HG03108 (cell line): ENCODE measurements at regions not wholly inside any gene's neighbourhood (a gene's known extent, or its start where the extent isn't known, plus 50 kb on each side); places are given as distances from the start of the nearest gene placed in this dataset.

Experiments used
- ATAC-seq: cut with Tn5 transposase; IDR thresholded peaks from one replicate; pipeline ENCODE4 v1.9.1; 2021; ENCODE audit warnings: moderate library complexity; ENCODE audit not compliant: unreplicated experiment

DNA sequence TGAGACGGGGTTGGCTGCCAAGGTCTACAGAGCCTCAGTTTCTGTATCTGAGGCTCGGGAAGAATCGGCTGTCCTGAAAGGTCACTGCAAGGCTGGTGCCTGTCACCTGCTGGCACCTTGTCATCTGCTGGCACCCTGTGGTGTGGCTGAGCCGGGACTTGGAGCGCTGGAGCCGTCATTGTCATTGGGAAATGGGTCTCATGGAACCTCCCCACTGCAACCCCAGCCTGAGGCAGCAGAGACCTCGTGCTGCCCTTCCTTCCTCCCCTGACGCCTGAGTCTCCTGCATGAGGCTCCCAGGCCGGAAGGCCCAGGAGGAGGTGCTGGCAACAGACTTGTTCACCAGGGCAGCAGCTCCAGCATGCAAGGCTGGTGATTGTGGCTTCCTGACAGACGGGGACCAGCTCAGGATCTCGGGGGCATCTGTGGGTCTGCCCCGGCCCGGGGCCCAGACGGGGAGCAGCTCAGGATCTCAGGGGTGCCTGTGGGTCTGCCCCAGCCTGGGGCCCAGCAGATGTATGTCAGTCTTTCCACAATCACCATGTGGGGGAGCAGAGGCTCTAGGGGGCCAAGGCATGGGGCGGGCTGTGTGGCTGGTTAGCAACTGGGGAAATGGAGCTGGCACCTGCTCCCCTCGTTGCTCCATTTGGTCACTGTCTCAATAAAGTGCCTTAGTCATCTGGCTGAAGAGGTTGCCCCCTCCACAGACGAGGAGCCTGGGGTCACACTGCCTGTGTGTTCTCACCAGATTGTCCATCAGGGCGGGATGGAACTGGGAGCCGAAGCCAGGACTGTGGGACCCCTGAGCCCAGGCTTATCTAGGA lies 668.7 kb downstream of the BRD1 start:
- ATAC-seq, result no peak

DNA sequence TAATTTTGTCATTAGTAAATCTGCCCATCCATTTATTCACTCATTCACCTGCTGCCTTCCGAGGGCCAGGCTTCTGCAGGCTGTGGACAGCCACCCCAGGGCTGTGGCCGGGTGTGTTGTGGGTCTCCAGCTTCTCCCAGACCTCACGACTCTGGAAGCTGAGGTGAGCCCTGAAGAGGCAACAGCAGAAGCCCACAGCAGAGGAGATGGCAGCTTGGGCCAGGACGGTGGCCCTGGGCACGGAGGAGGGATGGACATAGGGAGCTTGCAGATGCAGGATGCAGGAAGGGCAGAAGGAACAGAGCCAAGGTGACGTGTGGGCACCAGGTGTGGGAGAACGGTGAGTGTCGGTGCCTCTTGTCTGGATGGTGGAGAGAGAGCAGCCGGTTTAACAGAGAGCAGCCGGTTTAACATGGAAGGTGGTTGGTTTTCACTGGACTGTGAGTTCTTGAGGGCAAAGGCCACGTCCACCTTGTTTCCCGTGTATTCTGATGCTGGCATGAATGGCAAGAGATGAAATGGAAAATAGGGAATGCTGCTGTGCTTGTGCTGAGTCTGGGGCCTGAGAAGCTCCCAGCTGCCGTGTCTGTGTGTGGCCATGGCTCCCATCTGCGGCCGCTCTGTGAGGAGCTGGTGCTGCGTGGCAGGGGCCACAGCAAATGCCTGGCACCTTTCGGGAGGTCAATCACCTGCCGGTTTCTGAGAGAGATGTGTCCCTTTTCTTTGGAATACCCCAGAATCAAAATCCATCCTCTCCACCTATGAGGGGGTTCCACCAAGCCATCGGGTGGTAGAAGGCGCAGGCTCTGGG lies 669.9 kb downstream of the BRD1 start:
- ATAC-seq, result no peak

DNA sequence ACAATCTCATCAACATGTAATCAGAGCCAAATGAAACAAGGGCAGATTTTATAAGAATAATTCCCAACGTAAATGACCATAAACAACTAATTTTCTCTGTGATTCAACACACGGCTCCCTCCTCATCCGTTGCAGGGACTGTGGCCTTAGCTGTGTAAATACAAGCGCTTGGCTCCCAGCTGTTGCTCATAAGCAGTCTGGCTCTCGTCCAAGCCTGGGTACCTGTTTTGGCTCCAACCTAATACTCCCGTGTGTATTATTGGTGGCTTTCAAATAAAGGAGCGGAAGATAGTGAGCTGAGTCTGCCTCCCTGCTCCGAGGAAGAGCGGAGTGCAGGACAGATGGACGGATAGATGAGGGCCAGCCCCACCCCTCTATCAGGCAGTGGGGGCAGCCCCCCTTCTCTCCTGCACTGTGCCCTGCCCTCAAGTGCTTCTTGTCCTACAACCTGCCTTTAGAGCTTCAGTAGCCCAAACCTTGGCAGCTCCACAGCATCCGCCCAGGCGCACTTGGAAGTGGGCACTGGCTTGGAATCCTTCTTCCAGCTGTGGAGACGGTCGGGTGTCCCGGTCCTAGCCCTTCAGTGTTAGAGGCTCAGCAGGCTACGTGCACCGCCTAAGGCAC lies 670.9 kb downstream of the BRD1 start:
- no peak for ATAC-seq

DNA sequence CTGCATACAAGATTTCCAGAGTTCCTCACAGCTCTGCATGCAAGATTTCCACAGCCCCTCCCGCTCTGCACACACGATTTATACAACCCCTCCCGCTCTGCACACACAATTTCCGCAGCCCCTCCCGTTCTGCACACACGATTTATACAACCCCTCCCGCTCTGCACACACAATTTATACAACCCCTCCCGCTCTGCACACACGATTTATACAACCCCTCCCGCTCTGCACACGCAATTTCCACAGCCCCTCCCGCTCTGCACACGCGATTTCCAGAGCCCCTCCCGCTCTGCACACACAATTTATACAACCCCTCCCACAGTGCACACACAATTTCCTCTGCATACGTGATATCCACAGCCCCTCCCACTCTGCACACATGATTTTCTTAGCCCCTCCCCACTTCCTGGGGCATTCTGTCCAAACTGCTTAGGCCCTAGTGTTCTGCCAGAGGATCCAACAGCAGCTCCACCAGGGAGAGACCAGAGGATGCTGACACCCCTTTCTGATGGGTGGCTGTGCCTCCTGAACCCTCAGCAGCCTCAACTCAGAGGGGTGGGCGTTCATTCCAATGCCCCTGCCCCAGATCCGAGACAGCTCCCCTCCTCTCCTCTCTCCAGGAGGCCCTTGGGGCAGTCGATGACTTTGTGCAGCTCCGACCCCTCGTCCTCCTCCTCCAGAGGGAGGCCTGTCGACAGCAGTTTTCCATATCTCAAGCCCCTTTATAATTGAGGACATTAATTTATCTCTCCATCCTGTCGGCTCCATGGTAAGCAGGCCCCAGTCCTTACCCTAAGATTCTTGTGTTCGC lies 671.7 kb downstream of the BRD1 start:
- no peak for ATAC-seq

DNA sequence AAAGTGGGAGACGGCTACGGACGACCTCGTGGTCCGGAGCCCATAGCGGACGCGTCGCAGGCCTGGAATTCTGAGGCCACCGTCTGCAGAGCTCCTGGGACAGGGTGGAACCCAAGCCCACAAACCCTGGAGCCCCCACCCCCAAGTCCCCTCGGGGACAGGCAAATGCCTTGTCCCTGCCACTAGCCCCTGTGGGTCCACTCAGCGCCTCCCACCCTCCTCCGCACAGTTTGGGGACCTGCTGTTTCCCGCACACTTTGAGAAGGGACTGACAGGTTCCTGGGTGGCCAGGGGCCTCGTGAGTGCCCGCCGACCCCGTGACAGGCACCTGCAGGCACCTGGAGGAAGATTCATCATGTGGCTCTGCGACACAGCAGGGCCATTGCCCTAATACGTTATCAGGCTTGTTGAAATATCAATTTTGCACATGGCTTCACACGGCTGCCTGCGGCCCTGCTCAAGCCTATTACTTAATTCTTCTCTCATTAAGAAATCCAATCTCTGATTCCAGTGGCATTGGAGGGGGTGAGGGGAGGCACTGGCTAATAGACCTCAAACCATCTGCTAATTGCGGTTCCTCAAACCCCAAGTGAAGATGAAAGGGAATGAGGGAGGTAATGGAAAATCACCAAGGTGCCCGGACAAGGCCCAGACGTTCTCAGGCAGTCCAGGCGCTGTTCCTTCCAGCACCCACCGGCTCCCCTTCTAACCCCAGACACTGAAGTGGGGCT lies 672.5 kb downstream of the BRD1 start:
- no peak for ATAC-seq

DNA sequence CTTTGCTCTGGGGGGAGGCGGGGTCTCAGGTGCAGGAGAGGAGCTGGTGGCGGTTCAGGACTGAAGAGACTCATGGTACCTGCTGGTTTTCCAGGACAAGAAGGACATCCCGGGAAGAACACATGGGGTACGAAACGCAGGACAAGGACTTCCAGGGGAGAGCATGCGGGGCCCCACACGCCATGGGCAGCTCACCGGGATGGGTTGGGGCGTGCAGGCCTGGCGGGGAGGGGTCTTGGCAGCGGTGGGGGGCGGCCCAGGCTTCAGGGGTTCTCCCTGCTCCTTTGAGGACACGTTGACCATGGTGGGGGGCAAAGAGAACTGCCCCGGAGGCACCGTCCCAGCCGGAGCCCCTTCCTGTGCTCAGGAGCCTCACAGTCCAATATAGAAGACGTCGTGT lies 673.2 kb downstream of the BRD1 start:
- ATAC-seq, result no peak

DNA sequence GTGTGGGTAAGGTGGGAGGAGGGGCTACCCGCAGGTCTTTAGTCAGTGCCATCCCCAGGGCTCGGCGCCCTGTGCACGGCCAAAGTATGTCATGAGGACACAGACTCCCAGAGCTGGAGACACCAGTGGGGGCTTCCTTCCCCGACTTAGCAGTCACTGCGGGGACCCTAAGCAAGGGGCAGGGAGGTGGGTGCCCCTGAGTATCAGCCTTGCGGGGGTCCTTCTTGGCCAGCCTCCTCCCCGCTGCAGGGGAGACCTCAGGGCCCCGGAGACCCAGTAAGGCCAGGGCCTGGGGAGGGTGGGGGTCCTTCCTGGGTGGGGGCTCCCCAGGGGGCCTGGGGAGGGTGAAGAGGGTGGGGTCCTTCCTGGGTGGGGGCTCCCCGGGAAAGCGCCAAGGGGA lies 673.8 kb downstream of the BRD1 start:
- ATAC-seq, result no peak

DNA sequence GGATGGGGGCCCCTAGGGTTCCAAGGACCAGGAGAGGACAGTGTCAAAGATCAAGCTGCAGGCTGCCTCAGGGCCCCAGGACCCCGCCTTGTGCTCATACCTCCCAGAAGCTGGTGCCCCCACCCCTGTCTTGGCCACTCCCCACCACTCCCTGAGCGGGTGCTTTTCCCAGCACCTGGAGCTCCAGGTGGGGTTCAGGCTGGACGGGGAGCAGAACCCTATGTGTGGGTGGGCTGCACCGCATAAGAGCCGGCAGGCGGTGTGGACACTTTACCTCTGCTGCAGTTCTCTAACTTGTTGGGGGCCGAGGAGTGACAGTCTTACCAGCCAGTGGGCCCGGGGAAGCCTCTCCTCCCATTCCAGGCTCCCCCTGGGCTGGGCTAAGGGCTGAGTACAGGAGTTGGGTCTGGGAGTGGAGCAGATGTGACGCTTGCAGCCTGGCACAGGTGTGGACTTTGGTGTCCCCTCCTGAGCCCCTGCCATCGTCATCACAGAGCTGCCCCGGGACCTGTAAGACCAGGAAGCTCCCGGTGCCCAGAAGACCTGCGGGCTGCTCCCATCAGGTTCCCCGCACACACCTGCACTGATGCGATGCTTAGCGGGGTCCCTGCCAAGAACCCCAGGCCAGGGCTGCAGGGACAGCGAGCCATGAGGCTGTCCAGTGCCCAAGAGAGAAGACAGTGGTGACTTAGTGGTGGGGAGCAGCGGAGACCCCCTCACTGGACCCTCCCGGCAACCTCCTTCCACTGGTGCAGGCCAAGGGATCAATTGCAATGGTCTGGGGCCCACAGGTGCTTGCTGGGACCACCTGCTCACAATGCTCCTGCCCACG lies 674.5 kb downstream of the BRD1 start:
- no peak for ATAC-seq

DNA sequence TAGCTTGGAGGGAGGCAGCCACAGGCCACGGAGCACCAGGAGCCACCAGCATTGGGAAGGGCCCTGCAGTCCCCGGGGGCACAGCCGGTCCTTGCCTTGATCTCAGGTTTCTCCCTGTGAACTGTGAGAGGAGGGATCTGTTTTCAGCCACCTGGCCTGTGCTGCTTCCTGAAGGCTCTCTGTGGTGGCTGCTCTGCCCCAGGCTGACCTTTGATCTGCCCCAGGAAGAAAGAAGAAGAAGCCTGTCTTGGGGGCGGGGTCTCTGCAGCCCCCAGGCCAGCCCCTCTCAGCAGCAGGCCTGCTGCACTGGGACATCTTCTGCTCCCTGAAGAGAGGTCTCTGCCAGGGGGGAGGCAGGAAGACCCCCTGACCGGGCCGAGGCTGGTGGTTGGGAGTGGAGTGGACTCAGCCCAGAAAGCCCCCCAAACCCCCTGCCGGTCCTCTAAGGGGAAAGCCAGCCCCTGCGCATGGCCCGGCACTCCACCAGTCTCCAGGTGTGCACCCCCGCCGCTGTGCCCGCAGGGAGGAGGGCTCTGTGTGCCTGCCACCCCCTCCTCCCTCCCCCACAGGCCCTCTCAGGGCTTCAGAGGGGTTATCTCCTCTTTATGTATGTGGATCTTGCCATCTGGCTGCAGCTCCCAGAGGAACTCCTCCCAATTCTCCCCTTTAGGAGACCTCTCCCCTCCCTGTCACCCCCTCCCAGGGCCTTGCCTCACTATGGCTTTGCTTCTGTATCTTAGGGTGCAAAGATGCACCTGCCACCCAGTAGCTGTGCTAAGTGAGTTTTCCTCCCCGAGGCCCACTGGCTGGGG lies 675.3 kb downstream of the BRD1 start:
- ATAC-seq, result no peak

DNA sequence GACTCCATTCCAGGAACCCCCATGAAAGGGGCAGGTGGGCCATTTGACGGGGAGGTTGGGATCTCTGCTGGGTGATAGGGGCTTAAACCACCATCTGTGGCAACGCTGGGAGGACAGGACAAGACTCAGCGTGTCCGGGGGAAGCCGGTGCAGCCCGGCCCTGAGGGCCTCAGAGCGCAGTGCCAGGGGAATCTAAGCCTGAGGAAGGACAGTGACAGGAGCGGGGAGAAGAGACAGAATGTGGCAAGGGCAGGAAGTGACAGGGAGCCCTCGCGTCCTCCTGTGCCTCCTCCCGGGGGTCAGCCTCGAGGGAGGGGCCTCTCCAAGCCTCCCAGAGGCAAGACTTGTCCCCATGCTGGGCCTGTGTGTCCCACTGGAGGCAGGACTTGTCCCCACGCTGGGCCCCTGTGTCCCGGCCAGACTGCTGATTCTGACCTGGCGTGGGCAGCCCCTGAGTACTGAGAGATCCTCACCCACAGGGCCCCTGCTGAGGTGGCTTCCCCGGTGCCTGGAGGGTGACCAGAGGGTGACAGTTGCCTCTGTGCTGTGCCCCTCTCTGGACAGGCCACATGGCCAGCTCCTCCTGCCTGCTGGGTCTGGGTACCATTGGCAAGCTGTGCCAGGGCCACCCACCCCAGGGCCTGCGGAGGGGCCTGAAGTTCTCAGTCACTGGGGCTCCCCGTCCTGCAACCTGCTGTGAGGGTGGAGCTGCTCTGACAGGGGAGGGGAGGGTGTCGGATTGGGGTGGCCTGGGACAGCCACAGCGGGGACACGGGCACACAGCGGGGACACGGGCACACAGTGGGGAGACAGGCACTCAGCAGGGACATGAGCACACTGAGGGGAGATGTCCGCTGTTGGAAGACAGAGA lies 676.2 kb downstream of the BRD1 start:
- ATAC-seq, result no peak

DNA sequence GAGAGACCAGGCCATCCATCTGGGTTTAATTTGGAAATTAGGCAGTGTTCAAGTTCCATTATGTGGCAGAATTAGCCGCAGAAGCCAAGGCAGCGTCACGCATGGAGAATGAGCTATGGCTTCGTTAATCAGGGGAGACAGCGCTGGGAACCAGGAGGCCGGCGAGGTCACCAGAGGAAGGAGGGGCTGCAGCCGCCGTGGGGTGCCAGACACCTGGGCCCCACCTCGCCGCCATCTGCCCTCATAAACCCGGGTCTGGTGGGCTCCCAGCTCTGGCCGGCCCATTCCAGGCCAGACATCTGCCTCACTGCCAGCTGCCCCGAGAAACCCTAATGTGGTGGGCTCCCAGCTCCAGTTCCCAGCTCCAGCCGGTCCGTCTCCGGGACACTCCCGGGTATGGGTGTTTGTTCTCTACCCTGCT lies 676.9 kb downstream of the BRD1 start:
- ATAC-seq, result no peak

DNA sequence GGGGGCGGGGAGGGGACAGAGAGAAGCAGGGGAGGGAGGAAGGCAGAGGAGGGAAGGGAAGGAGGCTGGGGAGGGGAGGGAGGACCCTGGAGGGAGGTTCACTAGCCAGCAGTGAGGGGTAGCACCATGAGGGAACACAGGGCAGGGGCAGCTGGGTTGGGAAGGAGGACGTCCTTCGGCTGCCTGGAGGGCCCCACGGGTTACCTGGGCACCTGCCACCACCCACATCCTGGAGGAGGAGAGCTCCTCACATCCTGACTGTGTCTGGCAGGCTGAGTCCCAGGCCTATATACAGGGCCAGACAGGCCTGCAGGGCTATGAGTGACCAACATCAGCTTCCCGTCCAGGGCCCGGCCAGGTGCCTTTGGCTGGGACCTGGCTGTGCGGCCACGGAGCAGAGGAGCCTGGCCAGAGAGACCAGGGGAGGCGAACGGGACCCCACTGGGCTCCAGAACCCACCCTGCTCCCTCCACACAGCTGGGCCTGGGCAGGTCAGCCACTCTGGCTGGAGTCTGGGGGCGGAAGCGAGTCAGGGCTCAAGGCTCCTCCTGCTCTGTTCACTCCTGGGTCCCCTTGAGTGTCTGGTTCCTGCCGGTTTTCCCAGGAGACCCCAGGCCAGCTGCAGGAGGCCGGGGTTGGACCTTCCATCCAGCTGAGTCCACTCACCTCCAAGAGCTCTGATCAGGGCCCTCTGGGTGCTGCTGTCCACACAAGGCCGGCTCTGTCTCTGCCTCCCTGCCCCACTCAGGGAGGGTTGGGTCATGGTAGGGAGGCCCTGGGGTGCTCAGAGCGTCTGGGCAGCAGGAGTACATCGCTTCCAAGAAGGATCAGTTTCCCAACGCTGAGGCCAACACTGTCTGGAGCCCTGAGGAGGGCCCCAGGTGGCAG lies 677.7 kb downstream of the BRD1 start:
- no peak for ATAC-seq

DNA sequence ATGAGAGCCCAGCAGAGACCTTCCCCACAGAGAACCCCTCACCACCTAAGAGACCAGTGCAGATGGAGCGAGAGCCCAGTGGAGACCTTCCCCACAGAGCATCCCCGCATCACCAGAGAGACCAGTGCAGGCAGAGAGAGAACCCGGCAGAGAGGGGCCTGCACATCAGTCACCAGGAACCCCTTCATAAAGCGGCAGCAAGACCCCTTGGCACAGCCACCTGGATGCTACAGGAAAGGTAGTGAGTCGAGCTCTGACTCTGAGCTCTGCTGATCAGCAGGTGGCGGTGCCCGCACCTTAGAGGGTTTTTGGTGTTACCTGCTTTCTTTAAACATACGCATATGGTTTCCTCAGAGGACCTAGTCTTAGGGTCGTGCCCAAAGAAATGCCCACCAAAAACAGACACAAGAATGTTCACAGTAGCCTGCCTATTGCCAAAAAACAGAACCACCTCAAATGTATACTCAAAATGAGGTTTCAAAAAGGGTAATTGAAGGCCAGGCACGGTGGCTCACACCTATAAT lies 678.7 kb downstream of the BRD1 start:
- ATAC-seq, result no peak

DNA sequence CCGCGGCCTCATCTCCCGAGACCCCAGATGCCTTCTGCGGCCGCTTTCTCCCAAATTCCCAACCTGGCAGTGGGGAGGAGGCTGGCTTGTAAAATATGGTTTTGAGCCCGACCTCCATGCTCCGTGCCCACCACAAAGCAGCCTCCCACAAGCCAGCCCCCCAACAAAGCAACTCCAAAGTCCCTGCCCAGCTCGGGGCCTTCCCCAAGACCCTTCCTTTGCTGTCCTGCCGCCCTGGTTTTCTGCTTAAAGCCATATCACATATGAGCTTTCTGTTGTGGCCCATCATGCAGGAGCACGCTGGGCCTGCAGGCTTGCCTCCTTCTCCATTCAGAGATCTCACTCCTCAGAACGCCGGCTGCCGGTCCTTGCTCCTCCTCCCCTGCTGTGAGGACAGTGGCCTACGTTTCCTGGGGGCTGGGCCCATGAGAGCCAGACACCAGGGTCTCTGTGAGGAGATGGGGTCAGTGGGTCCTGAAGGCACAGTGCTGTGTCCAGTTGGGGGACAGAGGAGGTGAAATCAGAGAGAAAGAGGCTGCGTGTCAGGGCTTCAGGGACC lies 680.0 kb downstream of the BRD1 start:
- ATAC-seq, result no peak

DNA sequence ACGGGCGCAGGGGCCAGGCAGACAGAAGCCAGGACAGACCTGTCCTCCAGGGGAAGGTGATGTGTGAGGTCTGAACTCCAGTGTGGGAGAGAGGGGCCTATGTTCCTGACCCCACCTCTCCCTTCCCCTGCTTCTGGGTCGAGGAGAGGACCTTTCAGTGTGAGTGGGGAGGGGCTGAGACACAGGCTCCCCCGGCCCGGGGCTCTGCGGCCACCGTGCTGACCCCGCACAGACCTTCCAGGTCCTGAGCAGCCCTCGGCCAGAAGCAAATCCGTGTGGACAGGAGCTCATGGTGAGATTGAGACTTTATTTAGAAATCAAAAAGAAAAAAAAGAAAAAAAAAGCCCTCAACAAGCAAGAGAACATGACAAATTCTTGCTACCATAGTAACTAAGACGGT lies 680.5 kb downstream of the BRD1 start:
- no peak for ATAC-seq

DNA sequence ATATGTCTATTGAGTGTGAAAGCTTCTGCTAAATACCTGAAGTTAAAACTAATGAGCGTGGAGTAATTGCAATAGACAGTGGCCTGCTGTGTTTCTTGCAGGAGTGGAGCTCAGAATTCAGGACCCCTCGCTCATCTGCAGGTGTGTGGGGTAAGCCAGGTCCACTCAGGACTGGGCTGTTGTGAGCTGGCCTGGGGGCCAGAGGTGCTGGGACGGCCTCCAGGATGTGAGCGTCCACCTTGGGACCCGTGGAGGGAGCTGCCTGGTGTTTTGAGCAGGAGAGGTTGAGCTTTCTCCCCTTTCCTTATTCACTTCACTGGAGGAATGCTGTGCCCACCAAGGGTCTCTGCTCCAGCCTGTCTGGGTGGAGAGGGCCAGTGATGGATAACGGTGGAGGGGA lies 681.2 kb downstream of the BRD1 start:
- no peak for ATAC-seq
